Stimulated activated CD4-positive, alpha-beta T cell treated with anti-CD3 and anti-CD28 coated beads, TNF-alpha, amount 100 ng/mL, for 1 hour (primary cell): ENCODE measurements at regions not wholly inside any gene's neighbourhood (a gene's known extent, or its start where the extent isn't known, plus 50 kb on each side); places are given as distances from the start of the nearest gene placed in this dataset.

ENCODE experiments used
- DNase-seq, 3 donors: peaks; one replicate each; pipeline ENCODE4 v3.0.0-alpha.2; 2020; ENCODE audit warnings: low read depth in 3 of 3, low spot score in 1 of 3

- no peak for DNase-seq
Measured at GRCh38 chr13:106433066-106433465, 102.4 kb downstream of the EFNB2 start.

- DNase-seq, result no peak
Measured at GRCh38 chr13:106432636-106433035, 102.8 kb downstream of the EFNB2 start.

GRCh38 chr13:106426909-106427308 lies 108.6 kb downstream of the EFNB2 start:
- DNase-seq, result no peak

- DNase-seq, result no peak
Measured at GRCh38 chr13:106425661-106426060, 109.8 kb downstream of the EFNB2 start.

GRCh38 chr13:106424805-106425204 lies 110.7 kb downstream of the EFNB2 start:
- DNase-seq, result no peak

- no peak for DNase-seq
Measured at GRCh38 chr13:106423530-106423929, 111.9 kb downstream of the EFNB2 start.

- DNase-seq, result no peak
Measured at GRCh38 chr13:106418556-106418955, 116.9 kb downstream of the EFNB2 start.

GRCh38 chr13:106417467-106418110 lies 117.9 kb downstream of the EFNB2 start:
- DNase-seq, result no peak

GRCh38 chr13:106416645-106417044 lies 118.8 kb downstream of the EFNB2 start:
- no peak for DNase-seq

- DNase-seq, result no peak
Measured at GRCh38 chr13:106415971-106416370, 119.5 kb downstream of the EFNB2 start.

- DNase-seq, result no peak
Measured at GRCh38 chr13:106415442-106415841, 120.0 kb downstream of the EFNB2 start.

GRCh38 chr13:106407338-106407737 lies 128.1 kb downstream of the EFNB2 start:
- no peak for DNase-seq

- no peak for DNase-seq
Measured at GRCh38 chr13:106405731-106406130, 129.7 kb downstream of the EFNB2 start.

- DNase-seq, result no peak
Measured at GRCh38 chr13:106403280-106403679, 132.2 kb downstream of the EFNB2 start.

- DNase-seq, result no peak
Measured at GRCh38 chr13:106402866-106403265, 132.6 kb downstream of the EFNB2 start.

- no peak for DNase-seq
Measured at GRCh38 chr13:106401081-106401480, 134.4 kb downstream of the EFNB2 start.

- DNase-seq, result no peak
Measured at GRCh38 chr13:106400289-106400688, 135.2 kb downstream of the EFNB2 start.

GRCh38 chr13:106398289-106398688 lies 137.2 kb downstream of the EFNB2 start:
- no peak for DNase-seq

GRCh38 chr13:106393776-106394175 lies 141.7 kb downstream of the EFNB2 start:
- no peak for DNase-seq

GRCh38 chr13:106391681-106392080 lies 143.8 kb downstream of the EFNB2 start:
- no peak for DNase-seq

- no peak for DNase-seq
Measured at GRCh38 chr13:106391271-106391670, 144.2 kb downstream of the EFNB2 start.

GRCh38 chr13:106390367-106390766 lies 145.1 kb downstream of the EFNB2 start:
- no peak for DNase-seq

- no peak for DNase-seq
Measured at GRCh38 chr13:106385654-106386053, 149.8 kb downstream of the EFNB2 start.

- DNase-seq, result no peak
Measured at GRCh38 chr13:106384516-106384915, 150.9 kb downstream of the EFNB2 start.
